HEK293T (cell line): ENCODE measurements at regions not wholly inside any gene's neighbourhood (a gene's known extent, or its start where the extent isn't known, plus 50 kb on each side); places are given as distances from the start of the nearest gene placed in this dataset.

Source experiments
- ELF4 ChIP-seq: fragments of 450-650 bp; IDR thresholded peaks from 2 replicates; pipeline ENCODE4 v1.6.1; 2017; ENCODE audit warnings: antibody characterized with exemption
- FOXA1 ChIP-seq: fragments of 450-650 bp; IDR thresholded peaks from 2 replicates; pipeline ENCODE4 v1.6.1; 2016; ENCODE audit warnings: mild to moderate bottlenecking
- NFRKB ChIP-seq: fragments of 450-650 bp; IDR thresholded peaks from 2 replicates; pipeline ENCODE4 v1.6.1; 2016; ENCODE audit warnings: mild to moderate bottlenecking, moderate library complexity
- SP1 ChIP-seq: fragments of 450-650 bp; IDR thresholded peaks from 2 replicates; pipeline ENCODE4 v1.6.1; 2017
- SUZ12 ChIP-seq: fragments of 450-650 bp; IDR thresholded peaks from 2 replicates; pipeline ENCODE4 v1.6.1; 2016; ENCODE audit warnings: mild to moderate bottlenecking
- ZNF384 ChIP-seq: fragments of 450-650 bp; IDR thresholded peaks from 2 replicates; pipeline ENCODE4 v1.6.1; 2016

DNA sequence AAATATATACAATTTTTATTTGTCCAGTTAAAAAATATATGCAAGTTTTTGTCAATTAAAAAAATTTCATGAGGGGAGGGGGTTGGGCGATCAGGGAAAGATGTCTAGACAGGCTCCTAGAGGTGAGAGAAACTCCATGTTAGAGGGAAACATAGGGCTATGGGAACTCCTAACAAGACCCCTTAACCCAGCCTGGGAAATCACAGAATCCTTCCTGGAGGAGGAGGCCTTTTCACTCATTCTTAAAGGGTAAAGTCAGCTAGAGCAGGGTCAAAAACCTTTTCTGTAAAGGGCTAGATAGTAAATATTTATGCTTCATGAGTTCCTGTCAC lies 75.9 kb upstream of the PTPN1 start:
- TF ChIP-seq ZNF384 = no peak
- no peak for TF ChIP-seq ELF4
- no peak for TF ChIP-seq SUZ12
- TF ChIP-seq SP1 = no peak
- no peak for TF ChIP-seq FOXA1
- TF ChIP-seq NFRKB = no peak
